ENCODE measurements at regions not wholly inside any gene's neighbourhood (a gene's known extent, or its start where the extent isn't known, plus 50 kb on each side); places are given as distances from the start of the nearest gene placed in this dataset.

GRCh38 chr11:12618743-12619540, 55.3 kb upstream of the TEAD1 start:
- H3K27me3 ChIP-seq (replicated peaks in 1 of 2; ENCODE audit: control insufficient read depth in 2 of 2, insufficient read depth in 2 of 2, low read length in 1 of 2) = no peaks in the 10 kb centered on the region
- ATAC-seq (no peak), FAIRE-seq (no peak), DNase-seq (ENCODE audit: low read depth, low spot score) (no peak)
- intact Hi-C loops (cut with micrococcal nuclease; ENCODE audit: unreplicated experiment) = no loop called here
- RAD21 ChIA-PET (ENCODE audit: unreplicated experiment) = no interaction called here
- H3K4me2 ChIP-seq (ENCODE audit: control insufficient read depth, insufficient read depth) = no peak overlapping the region
- H3K4me1 ChIP-seq (ENCODE audit: control insufficient read depth, insufficient read depth, low read length) = no peaks in the 10 kb centered on the region
- in situ Hi-C loops (cut with MboI) = no loop called here
- WGBS (ENCODE audit: insufficient coverage, insufficient replicate concordance, low lambda C conversion rate, missing lambda C conversion rate) = 56% methylated on average over 2 of the region's 2 CpGs
- no peak overlapping the region for H3K27ac ChIP-seq (ENCODE audit: control insufficient read depth, insufficient read depth)
- BruUV-seq (replicated peaks) = no TSS peak
- no peak overlapping the region for H3K9ac ChIP-seq (ENCODE audit: control insufficient read depth, insufficient read depth, low read length)
- SMC1A ChIA-PET (ENCODE audit: uncharacterized antibody, unreplicated experiment) = no interaction called here
- no peak for TF ChIP-seq CTCF (IDR thresholded peaks at IDR 0.05 in 2 of 3, conservative IDR thresholded peaks at IDR 0.05 in 1 of 3; ENCODE audit: control insufficient read depth in 2 of 3, extremely low read depth in 1 of 3, insufficient read depth in 1 of 3, low read depth in 3 of 3, low read length in 3 of 3)
- TF ChIP-seq MEF2A (IDR thresholded peaks at IDR 0.05; ENCODE audit: insufficient read depth, low read depth, low read length) = no peak
- TF ChIP-seq ELK1 (IDR thresholded peaks at IDR 0.05; ENCODE audit: low read depth, low read length) = no peak
- TF ChIP-seq RELB (IDR thresholded peaks at IDR 0.05; ENCODE audit: low read depth) = no peak
- no peak for TF ChIP-seq GABPA (IDR thresholded peaks at IDR 0.05; ENCODE audit: low read depth)
- no peak for TF ChIP-seq TAF1 (IDR thresholded peaks at IDR 0.05; ENCODE audit: borderline replicate concordance, low read depth, low read length)
- TF ChIP-seq MEF2B (IDR thresholded peaks at IDR 0.05; ENCODE audit: partially characterized antibody, poor library complexity, severe bottlenecking) = no peak
- POLR2A ChIA-PET = no interaction called here
- H3K36me3 ChIP-seq (ENCODE audit: control insufficient read depth in 2 of 2, insufficient read depth in 2 of 2, low read length in 1 of 2) = no peaks in the 10 kb centered on the region
- H3K4me3 ChIP-seq = no peak overlapping the region
- no peaks in the 10 kb centered on the region for H3K79me2 ChIP-seq (ENCODE audit: control insufficient read depth, insufficient read depth, low read length)
- H3K9me3 ChIP-seq (replicated peaks; ENCODE audit: control insufficient read depth, insufficient read depth, low read length) = no peaks in the 10 kb centered on the region
- H2AFZ ChIP-seq (ENCODE audit: control insufficient read depth, low read depth, low read length) = no peak overlapping the region
- no peaks in the 10 kb centered on the region for H4K20me1 ChIP-seq (ENCODE audit: control insufficient read depth, insufficient read depth)
- CTCF ChIA-PET = interaction anchor here (1.6 kb wide), 1 partner anchor 20 kb away, joined by 5 read pairs; no protein-coding TSS in a partner anchor
